ENCODE measurements at regions not wholly inside any gene's neighbourhood (a gene's known extent, or its start where the extent isn't known, plus 50 kb on each side); places are given as distances from the start of the nearest gene placed in this dataset.

GRCh38 chr18:30254331-30254730 is 788.2 kb downstream of the DSC3 start:
- Histone ChIP-seq H3K4me3 (ENCODE audit: low read length) (no peak overlapping the region), H3K36me3 (ENCODE audit: control insufficient read depth, insufficient read depth, low read length) (no peaks in the 10 kb centered on the region), H3K27me3 (ENCODE audit: control insufficient read depth, insufficient read depth, low read length) (no peaks in the 10 kb centered on the region), H3K27ac (ENCODE audit: low read depth, low read length) (no peak overlapping the region), H3K9ac (ENCODE audit: low read length) (no peak overlapping the region), H3K4me1 (ENCODE audit: control insufficient read depth, insufficient read depth, low read length) (no peaks in the 10 kb centered on the region)

GRCh38 chr18:30248056-30248455 is 794.5 kb downstream of the DSC3 start:
- Histone ChIP-seq H3K9ac (ENCODE audit: low read length) (no peak overlapping the region), H3K4me3 (ENCODE audit: low read length) (no peak overlapping the region), H3K27me3 (ENCODE audit: control insufficient read depth, insufficient read depth, low read length) (no peaks in the 10 kb centered on the region), H3K27ac (ENCODE audit: low read depth, low read length) (no peak overlapping the region), H3K4me1 (ENCODE audit: control insufficient read depth, insufficient read depth, low read length) (no peaks in the 10 kb centered on the region), H3K36me3 (ENCODE audit: control insufficient read depth, insufficient read depth, low read length) (no peaks in the 10 kb centered on the region)

- no peak overlapping the region for H3K4me3 ChIP-seq (ENCODE audit: low read length)
- no peak overlapping the region for H3K9ac ChIP-seq (ENCODE audit: low read length)
- no peaks in the 10 kb centered on the region for H3K27me3 ChIP-seq (ENCODE audit: control insufficient read depth, insufficient read depth, low read length)
- H3K36me3 ChIP-seq (ENCODE audit: control insufficient read depth, insufficient read depth, low read length): no peaks in the 10 kb centered on the region
- no peaks in the 10 kb centered on the region for H3K4me1 ChIP-seq (ENCODE audit: control insufficient read depth, insufficient read depth, low read length)
- H3K27ac ChIP-seq (ENCODE audit: low read depth, low read length): no peak overlapping the region
These were observed 796.6 kb downstream of the DSC3 start for GRCh38 chr18:30245766-30246455.

- Histone ChIP-seq H3K27ac (ENCODE audit: low read depth, low read length) (no peak overlapping the region), H3K4me1 (ENCODE audit: control insufficient read depth, insufficient read depth, low read length) (no peaks in the 10 kb centered on the region), H3K4me3 (ENCODE audit: low read length) (no peak overlapping the region), H3K27me3 (ENCODE audit: control insufficient read depth, insufficient read depth, low read length) (no peaks in the 10 kb centered on the region), H3K9ac (ENCODE audit: low read length) (no peak overlapping the region), H3K36me3 (ENCODE audit: control insufficient read depth, insufficient read depth, low read length) (no peaks in the 10 kb centered on the region)
These were observed 807.8 kb downstream of the DSC3 start for GRCh38 chr18:30234755-30235154.

GRCh38 chr18:30211112-30211511 is 831.4 kb downstream of the DSC3 start:
- Histone ChIP-seq H3K27ac (ENCODE audit: low read depth, low read length) (no peak overlapping the region), H3K4me1 (ENCODE audit: control insufficient read depth, insufficient read depth, low read length) (no peaks in the 10 kb centered on the region), H3K36me3 (ENCODE audit: control insufficient read depth, insufficient read depth, low read length) (no peaks in the 10 kb centered on the region), H3K4me3 (ENCODE audit: low read length) (no peak overlapping the region), H3K27me3 (ENCODE audit: control insufficient read depth, insufficient read depth, low read length) (no peaks in the 10 kb centered on the region), H3K9ac (ENCODE audit: low read length) (no peak overlapping the region)

- H3K9ac ChIP-seq (ENCODE audit: low read length): no peak overlapping the region
- H3K36me3 ChIP-seq (ENCODE audit: control insufficient read depth, insufficient read depth, low read length): no peaks in the 10 kb centered on the region
- no peaks in the 10 kb centered on the region for H3K27me3 ChIP-seq (ENCODE audit: control insufficient read depth, insufficient read depth, low read length)
- no peak overlapping the region for H3K4me3 ChIP-seq (ENCODE audit: low read length)
- no peaks in the 10 kb centered on the region for H3K4me1 ChIP-seq (ENCODE audit: control insufficient read depth, insufficient read depth, low read length)
- H3K27ac ChIP-seq (ENCODE audit: low read depth, low read length): no peak overlapping the region
These were observed 834.0 kb downstream of the DSC3 start for GRCh38 chr18:30208546-30208945.

- no peaks in the 10 kb centered on the region for H3K36me3 ChIP-seq (ENCODE audit: control insufficient read depth, insufficient read depth, low read length)
- H3K4me3 ChIP-seq (ENCODE audit: low read length): no peak overlapping the region
- H3K27ac ChIP-seq (ENCODE audit: low read depth, low read length): no peak overlapping the region
- no peaks in the 10 kb centered on the region for H3K27me3 ChIP-seq (ENCODE audit: control insufficient read depth, insufficient read depth, low read length)
- H3K4me1 ChIP-seq (ENCODE audit: control insufficient read depth, insufficient read depth, low read length): no peaks in the 10 kb centered on the region
- H3K9ac ChIP-seq (ENCODE audit: low read length): no peak overlapping the region
These were observed 850.3 kb downstream of the DSC3 start for GRCh38 chr18:30192216-30192615.

GRCh38 chr18:30186245-30186644 is 856.3 kb downstream of the DSC3 start:
- Histone ChIP-seq H3K27me3 (ENCODE audit: control insufficient read depth, insufficient read depth, low read length) (no peaks in the 10 kb centered on the region), H3K27ac (ENCODE audit: low read depth, low read length) (no peak overlapping the region), H3K4me3 (ENCODE audit: low read length) (no peak overlapping the region), H3K9ac (ENCODE audit: low read length) (no peak overlapping the region), H3K36me3 (ENCODE audit: control insufficient read depth, insufficient read depth, low read length) (no peaks in the 10 kb centered on the region), H3K4me1 (ENCODE audit: control insufficient read depth, insufficient read depth, low read length) (no peaks in the 10 kb centered on the region)

GRCh38 chr18:30177056-30177455 is 865.5 kb downstream of the DSC3 start:
- no peak overlapping the region for H3K27ac ChIP-seq (ENCODE audit: low read depth, low read length)
- H3K4me3 ChIP-seq (ENCODE audit: low read length): no peak overlapping the region
- H3K9ac ChIP-seq (ENCODE audit: low read length): no peak overlapping the region
- no peaks in the 10 kb centered on the region for H3K4me1 ChIP-seq (ENCODE audit: control insufficient read depth, insufficient read depth, low read length)
- no peaks in the 10 kb centered on the region for H3K27me3 ChIP-seq (ENCODE audit: control insufficient read depth, insufficient read depth, low read length)
- H3K36me3 ChIP-seq (ENCODE audit: control insufficient read depth, insufficient read depth, low read length): no peaks in the 10 kb centered on the region

- Histone ChIP-seq H3K36me3 (ENCODE audit: control insufficient read depth, insufficient read depth, low read length) (no peaks in the 10 kb centered on the region), H3K27me3 (ENCODE audit: control insufficient read depth, insufficient read depth, low read length) (no peaks in the 10 kb centered on the region), H3K4me3 (ENCODE audit: low read length) (no peak overlapping the region), H3K9ac (ENCODE audit: low read length) (no peak overlapping the region), H3K27ac (ENCODE audit: low read depth, low read length) (no peak overlapping the region), H3K4me1 (ENCODE audit: control insufficient read depth, insufficient read depth, low read length) (no peaks in the 10 kb centered on the region)
These were observed 866.8 kb downstream of the DSC3 start for GRCh38 chr18:30175621-30176225.

- H3K9ac ChIP-seq (ENCODE audit: low read length): no peak overlapping the region
- H3K27me3 ChIP-seq (ENCODE audit: control insufficient read depth, insufficient read depth, low read length): no peaks in the 10 kb centered on the region
- no peak overlapping the region for H3K27ac ChIP-seq (ENCODE audit: low read depth, low read length)
- H3K36me3 ChIP-seq (ENCODE audit: control insufficient read depth, insufficient read depth, low read length): no peaks in the 10 kb centered on the region
- H3K4me3 ChIP-seq (ENCODE audit: low read length): no peak overlapping the region
- H3K4me1 ChIP-seq (ENCODE audit: control insufficient read depth, insufficient read depth, low read length): no peaks in the 10 kb centered on the region
These were observed 867.4 kb downstream of the DSC3 start for GRCh38 chr18:30175061-30175574.

GRCh38 chr18:30163573-30163972 is 879.0 kb downstream of the DSC3 start:
- no peak overlapping the region for H3K27ac ChIP-seq (ENCODE audit: low read depth, low read length)
- no peaks in the 10 kb centered on the region for H3K4me1 ChIP-seq (ENCODE audit: control insufficient read depth, insufficient read depth, low read length)
- H3K36me3 ChIP-seq (ENCODE audit: control insufficient read depth, insufficient read depth, low read length): no peaks in the 10 kb centered on the region
- no peak overlapping the region for H3K4me3 ChIP-seq (ENCODE audit: low read length)
- H3K27me3 ChIP-seq (ENCODE audit: control insufficient read depth, insufficient read depth, low read length): no peaks in the 10 kb centered on the region
- H3K9ac ChIP-seq (ENCODE audit: low read length): no peak overlapping the region

GRCh38 chr18:30160124-30160523 is 882.4 kb downstream of the DSC3 start:
- Histone ChIP-seq H3K4me3 (ENCODE audit: low read length) (no peak overlapping the region), H3K4me1 (ENCODE audit: control insufficient read depth, insufficient read depth, low read length) (no peaks in the 10 kb centered on the region), H3K36me3 (ENCODE audit: control insufficient read depth, insufficient read depth, low read length) (no peaks in the 10 kb centered on the region), H3K27me3 (ENCODE audit: control insufficient read depth, insufficient read depth, low read length) (no peaks in the 10 kb centered on the region), H3K9ac (ENCODE audit: low read length) (no peak overlapping the region), H3K27ac (ENCODE audit: low read depth, low read length) (no peak overlapping the region)
